Chondrocyte (in vitro differentiated cells): ENCODE measurements at regions not wholly inside any gene's neighbourhood (a gene's known extent, or its start where the extent isn't known, plus 50 kb on each side); places are given as distances from the start of the nearest gene placed in this dataset.
A peak's percentile ranks its signal among the peaks of the same experiment; 100 is the strongest.
"Not testable (repeated sequence)": the region's sequence is repeated elsewhere in the genome, so short reads cannot be mapped to it uniquely, and the experiment has no call there.

Source experiments
- DNase-seq: peaks from one replicate; pipeline ENCODE4 v3.0.0; 2021; ENCODE audit warnings: mixed read lengths, low spot score
- H3K27ac Mint-ChIP-seq: one replicate; pipeline ENCODE4 v1.8.0; 2021; ENCODE audit warnings: mild to moderate bottlenecking, moderate library complexity, mixed read lengths; ENCODE audit not compliant: unreplicated experiment
- H3K27me3 Mint-ChIP-seq: 2 replicates; pipeline ENCODE4 v1.8.0; 2021; ENCODE audit warnings: low read depth, mixed read lengths
- H3K36me3 Mint-ChIP-seq: 2 replicates; pipeline ENCODE4 v1.8.0; 2021; ENCODE audit warnings: low read depth, mixed read lengths
- H3K4me1 Mint-ChIP-seq: 2 replicates; pipeline ENCODE4 v1.8.0; 2021; ENCODE audit warnings: low read depth, mild to moderate bottlenecking, mixed read lengths
- H3K4me3 Mint-ChIP-seq: one replicate; pipeline ENCODE4 v1.8.0; 2021; ENCODE audit warnings: mild to moderate bottlenecking, moderate library complexity, mixed read lengths; ENCODE audit not compliant: unreplicated experiment
- H3K9me3 Mint-ChIP-seq: 2 replicates; pipeline ENCODE4 v1.8.0; 2021; ENCODE audit warnings: low read depth, mixed read lengths
- CTCF ChIP-seq: fragments of 200-600 bp; sonication (generic); IDR thresholded peaks from 2 replicates; pipeline ENCODE4 v1.5.0; 2021; ENCODE audit warnings: antibody characterized with exemption, mild to moderate bottlenecking, moderate library complexity

GRCh38 chr16:29307598-29308507, 98.7 kb downstream of the NPIPB11 start:
- Mint-ChIP-seq H3K27me3 (peaks cover 11% of the 10 kb centered on the region), H3K27ac (peak overlapping the region; percentile 55), H3K4me1 (peaks cover 31% of the 10 kb centered on the region), H3K9me3 (no peaks in the 10 kb centered on the region), H3K36me3 (no peaks in the 10 kb centered on the region), H3K4me3 (no peak overlapping the region)
- no peak for TF ChIP-seq CTCF
- DNase-seq: no peak

GRCh38 chr16:29306943-29307597, 99.4 kb downstream of the NPIPB11 start:
- Mint-ChIP-seq H3K9me3 (no peaks in the 10 kb centered on the region), H3K4me1 (peaks cover 30% of the 10 kb centered on the region), H3K27ac (no peak overlapping the region), H3K4me3 (no peak overlapping the region), H3K36me3 (no peaks in the 10 kb centered on the region), H3K27me3 (peaks cover 13% of the 10 kb centered on the region)
- peak; percentile 56 for DNase-seq
- no peak for TF ChIP-seq CTCF

- Mint-ChIP-seq H3K9me3 (no peaks in the 10 kb centered on the region), H3K27me3 (peaks cover 13% of the 10 kb centered on the region), H3K4me1 (peaks cover 30% of the 10 kb centered on the region), H3K27ac (no peak overlapping the region), H3K4me3 (no peak overlapping the region), H3K36me3 (no peaks in the 10 kb centered on the region)
- no peak for DNase-seq
- no peak for TF ChIP-seq CTCF
Observed at GRCh38 chr16:29306201-29306600, 100.3 kb downstream of the NPIPB11 start.

- peaks cover 38% of the 10 kb centered on the region for H3K4me1 Mint-ChIP-seq
- not testable (repeated sequence) for DNase-seq, H3K9me3 Mint-ChIP-seq
Observed at GRCh38 chr16:29305018-29305417, 101.5 kb downstream of the NPIPB11 start.

GRCh38 chr16:29304251-29304650, 102.3 kb downstream of the NPIPB11 start:
- Mint-ChIP-seq H3K4me1 (peaks cover 39% of the 10 kb centered on the region), H3K9me3 (no peaks in the 10 kb centered on the region), H3K27me3 (peaks cover 14% of the 10 kb centered on the region), H3K36me3 (no peaks in the 10 kb centered on the region), H3K4me3 (no peak overlapping the region), H3K27ac (no peak overlapping the region)
- no peak for DNase-seq
- no peak for TF ChIP-seq CTCF

More at GRCh38 chr16:29305018-29305417, 101.5 kb downstream of the NPIPB11 start:
- peaks cover 14% of the 10 kb centered on the region for H3K27me3 Mint-ChIP-seq
- H3K27ac Mint-ChIP-seq, H3K4me3 Mint-ChIP-seq, H3K36me3 Mint-ChIP-seq: not testable (repeated sequence)
